PC-3 (cell line): ENCODE measurements at regions not wholly inside any gene's neighbourhood (a gene's known extent, or its start where the extent isn't known, plus 50 kb on each side); places are given as distances from the start of the nearest gene placed in this dataset.

Source experiments
- ATAC-seq: fragments of 200-7000 bp; cut with Tn5 transposase; 2 replicates; pipeline ENCODE4 v1.9.1; 2020; ENCODE audit warnings: mild to moderate bottlenecking, moderate library complexity
- BruUV-seq: library from RNA; stranded (reverse); fragments of 400-500 nt; replicated peaks from 2 replicates; lab custom pipeline; 2021; lab: Mats Ljungman, UMichigan
- CTCF ChIA-PET: fragments of 300-600 bp; sonication (Branson Sonifier 250); formaldehyde crosslinking; loops from one replicate; lab custom pipeline; 2022; ENCODE audit warnings: antibody characterized with exemption; lab: Charles Lee
- POLR2A ChIA-PET: fragments of 300-600 bp; sonication (Branson Sonifier 250); formaldehyde crosslinking; loops from one replicate; lab custom pipeline; 2022; ENCODE audit warnings: antibody characterized with exemption; ENCODE audit not compliant: unreplicated experiment; lab: Charles Lee
- DNase-seq: peaks from one replicate; pipeline ENCODE4 v3.0.0-alpha.2; 2015
- H2AFZ ChIP-seq: fragments of 300-600 bp; sonication (generic); 2 replicates; pipeline ENCODE4 v1.6.0; 2016; ENCODE audit warnings: antibody characterized with exemption, low read length
- H3F3A ChIP-seq: fragments of 300-600 bp; sonication (generic); one replicate; pipeline ENCODE4 v1.6.0; 2017; ENCODE audit warnings: antibody characterized with exemption, low read length, control low read depth, mild to moderate bottlenecking; ENCODE audit not compliant: unreplicated experiment
- H3K27ac ChIP-seq: fragments of 300-600 bp; sonication (generic); 2 replicates; pipeline ENCODE4 v1.5.1; 2016; ENCODE audit warnings: mild to moderate bottlenecking, low read length
- H3K27me3 ChIP-seq: fragments of 300-600 bp; sonication (generic); 2 replicates; pipeline ENCODE4 v1.6.1; 2016; ENCODE audit warnings: low read length, mixed read lengths
- H3K36me3 ChIP-seq: fragments of 300-600 bp; sonication (generic); 2 replicates; pipeline ENCODE4 v1.6.1; 2016; ENCODE audit warnings: low read depth, mixed run types, low read length, mixed read lengths
- H3K4me1 ChIP-seq: fragments of 300-600 bp; sonication (generic); 2 replicates; pipeline ENCODE4 v1.5.1; 2016; ENCODE audit warnings: low read length; ENCODE audit not compliant: insufficient read depth
- H3K4me2 ChIP-seq: fragments of 300-600 bp; sonication (generic); 2 replicates; pipeline ENCODE4 v1.6.0; 2016; ENCODE audit warnings: low read length
- H3K4me3 ChIP-seq: fragments of 300-600 bp; sonication (generic); 2 replicates; pipeline ENCODE4 v1.5.1; 2016; ENCODE audit warnings: mild to moderate bottlenecking, low read length, mixed read lengths
- H3K79me2 ChIP-seq: fragments of 300-600 bp; sonication (generic); 2 replicates; pipeline ENCODE4 v1.6.1; 2017; ENCODE audit warnings: low read length, mixed read lengths
- H3K9ac ChIP-seq: fragments of 300-600 bp; sonication (generic); 2 replicates; pipeline ENCODE4 v1.6.0; 2016; ENCODE audit warnings: mild to moderate bottlenecking, low read length
- H3K9me2 ChIP-seq: fragments of 300-600 bp; sonication (generic); replicated peaks from 2 replicates; pipeline ENCODE4 v1.6.1; 2016; ENCODE audit warnings: mixed run types, low read length, mixed read lengths
- H3K9me3 ChIP-seq: fragments of 300-600 bp; sonication (generic); 2 replicates; pipeline ENCODE4 v1.6.1; 2016; ENCODE audit warnings: low read length, mixed read lengths
- H4K20me1 ChIP-seq: fragments of 300-600 bp; sonication (generic); 2 replicates; pipeline ENCODE4 v1.6.1; 2016; ENCODE audit warnings: low read length, mixed read lengths
- EZH2 ChIP-seq: fragments of 300-600 bp; sonication (generic); IDR thresholded peaks from one replicate; pipeline ENCODE4 v1.6.1; 2017; ENCODE audit warnings: antibody characterized with exemption, mild to moderate bottlenecking, low read length; ENCODE audit not compliant: unreplicated experiment
- EZH2phosphoT487 ChIP-seq: fragments of 300-600 bp; sonication (generic); IDR thresholded peaks from 2 replicates; pipeline ENCODE4 v1.6.1; 2018; ENCODE audit warnings: mild to moderate bottlenecking, antibody characterized with exemption, low read length, borderline replicate concordance
- intact Hi-C: fragments of 100-400 bp; cut with micrococcal nuclease; formaldehyde crosslinking; loops from 2 replicates; pipeline ENCODE4 v1.9.0; 2023
- TF ChIP-seq, protein P1 (sequence below): fragments of 300-600 bp; sonication (generic); conservative IDR thresholded peaks from 2 replicates; pipeline ENCODE4 v1.5.1; 2017; ENCODE audit warnings: antibody characterized with exemption, low read depth, mild to moderate bottlenecking, low read length

DNA sequence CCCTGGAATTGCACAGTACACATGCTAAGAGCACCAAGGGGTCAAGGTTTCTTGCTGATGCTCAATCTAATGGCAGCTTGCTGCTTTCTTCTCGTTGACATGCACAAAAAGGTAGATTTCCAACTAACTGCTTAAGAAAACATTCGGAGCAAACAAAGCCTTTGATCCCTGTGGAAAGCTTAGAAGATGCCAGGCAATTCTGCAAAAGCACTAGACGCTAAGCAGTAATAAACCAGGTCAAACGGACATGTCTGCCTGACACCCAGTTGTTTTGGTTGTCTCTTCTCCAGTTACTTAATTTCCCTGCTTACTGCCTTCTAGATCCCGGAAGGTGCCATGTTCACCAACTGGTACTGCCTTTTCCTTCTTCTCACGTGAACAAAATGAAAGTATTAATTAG is 100.5 kb upstream of the TMCC3 start:
- ChIA-PET CTCF (no interaction called here), POLR2A (no interaction called here)
- no TSS peak for BruUV-seq

DNA sequence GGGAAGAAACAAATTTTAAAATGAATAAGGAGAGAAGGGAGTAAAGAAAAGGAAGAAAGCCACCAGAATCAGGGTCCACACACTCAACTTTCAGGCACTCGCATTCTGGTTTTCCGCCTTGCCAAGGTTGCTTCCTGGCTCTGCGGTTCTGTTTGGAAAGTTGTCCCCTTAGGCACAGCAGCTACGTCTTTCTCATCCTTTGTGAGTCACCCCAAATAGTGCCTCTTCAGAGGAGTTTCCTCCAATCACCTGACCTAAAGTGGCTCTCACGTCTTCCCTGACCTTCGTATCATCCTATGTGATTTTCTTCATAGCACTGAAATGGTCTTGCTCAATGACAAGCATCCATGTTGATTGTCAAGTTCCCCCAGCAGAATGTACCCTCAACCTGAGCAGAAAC is 99.5 kb upstream of the TMCC3 start:
- peaks cover 6% of the 10 kb centered on the region; the same call in 1 of the 2 replicates for H3K27me3 ChIP-seq
- H2AFZ ChIP-seq: no peak overlapping the region
- H3K27ac ChIP-seq: no peak overlapping the region
- H3K79me2 ChIP-seq: no peaks in the 10 kb centered on the region
- H4K20me1 ChIP-seq: no peaks in the 10 kb centered on the region
- H3K9me2 ChIP-seq: no peaks in the 10 kb centered on the region
- H3K36me3 ChIP-seq: no peaks in the 10 kb centered on the region
- DNase-seq: no peak
- intact Hi-C loops: no loop called here
- TF ChIP-seq EZH2phosphoT487: no peak
- no peak for TF ChIP-seq EZH2
- TF ChIP-seq, protein P1, sequence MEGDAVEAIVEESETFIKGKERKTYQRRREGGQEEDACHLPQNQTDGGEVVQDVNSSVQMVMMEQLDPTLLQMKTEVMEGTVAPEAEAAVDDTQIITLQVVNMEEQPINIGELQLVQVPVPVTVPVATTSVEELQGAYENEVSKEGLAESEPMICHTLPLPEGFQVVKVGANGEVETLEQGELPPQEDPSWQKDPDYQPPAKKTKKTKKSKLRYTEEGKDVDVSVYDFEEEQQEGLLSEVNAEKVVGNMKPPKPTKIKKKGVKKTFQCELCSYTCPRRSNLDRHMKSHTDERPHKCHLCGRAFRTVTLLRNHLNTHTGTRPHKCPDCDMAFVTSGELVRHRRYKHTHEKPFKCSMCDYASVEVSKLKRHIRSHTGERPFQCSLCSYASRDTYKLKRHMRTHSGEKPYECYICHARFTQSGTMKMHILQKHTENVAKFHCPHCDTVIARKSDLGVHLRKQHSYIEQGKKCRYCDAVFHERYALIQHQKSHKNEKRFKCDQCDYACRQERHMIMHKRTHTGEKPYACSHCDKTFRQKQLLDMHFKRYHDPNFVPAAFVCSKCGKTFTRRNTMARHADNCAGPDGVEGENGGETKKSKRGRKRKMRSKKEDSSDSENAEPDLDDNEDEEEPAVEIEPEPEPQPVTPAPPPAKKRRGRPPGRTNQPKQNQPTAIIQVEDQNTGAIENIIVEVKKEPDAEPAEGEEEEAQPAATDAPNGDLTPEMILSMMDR: no peak
- POLR2A ChIA-PET: no interaction called here
- no peak overlapping the region for H3K4me3 ChIP-seq
- H3K4me2 ChIP-seq: no peak overlapping the region
- ATAC-seq: no peak
- H3K9me3 ChIP-seq: no peaks in the 10 kb centered on the region
- no peaks in the 10 kb centered on the region for H3F3A ChIP-seq
- BruUV-seq: no TSS peak
- H3K9ac ChIP-seq: no peak overlapping the region
- CTCF ChIA-PET: no interaction called here
- H3K4me1 ChIP-seq: no peaks in the 10 kb centered on the region

More for the DNA sequence above, 100.5 kb upstream of the TMCC3 start:
- ATAC-seq: no peak
- Histone ChIP-seq H3K36me3 (no peaks in the 10 kb centered on the region), H3K4me2 (no peak overlapping the region), H3K9ac (no peak overlapping the region), H3K4me3 (no peak overlapping the region), H3K27me3 (no peaks in the 10 kb centered on the region), H3K27ac (no peak overlapping the region), H3K9me2 (no peaks in the 10 kb centered on the region), H3F3A (no peaks in the 10 kb centered on the region), H2AFZ (no peak overlapping the region), H4K20me1 (no peaks in the 10 kb centered on the region), H3K79me2 (no peaks in the 10 kb centered on the region), H3K4me1 (no peaks in the 10 kb centered on the region), H3K9me3 (no peaks in the 10 kb centered on the region)
- TF ChIP-seq EZH2phosphoT487 (no peak), EZH2 (no peak)
- TF ChIP-seq, protein P1: no peak
- DNase-seq: no peak
- intact Hi-C loops: no loop called here

DNA sequence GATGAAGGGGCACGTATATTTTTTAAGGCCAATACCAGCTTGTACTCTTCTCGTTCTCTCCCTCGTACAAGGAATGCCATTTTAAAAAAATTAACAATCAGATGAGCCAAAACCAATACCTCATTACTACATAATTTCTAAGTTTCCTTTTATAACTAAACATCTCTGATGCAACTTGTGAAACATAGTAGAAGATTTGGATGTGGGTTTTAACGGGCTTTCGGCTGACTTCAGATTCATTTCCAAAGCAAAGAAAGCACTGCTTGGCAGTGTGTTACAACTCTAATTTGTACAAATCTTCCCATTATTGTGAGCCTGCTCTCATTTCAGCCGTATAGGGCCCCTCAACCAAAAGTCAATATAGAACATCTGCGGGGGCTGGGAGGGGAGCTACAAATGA is 99.1 kb upstream of the TMCC3 start:
- Histone ChIP-seq H3K27ac (no peak overlapping the region), H3K79me2 (no peaks in the 10 kb centered on the region), H3K9me3 (no peaks in the 10 kb centered on the region), H2AFZ (no peak overlapping the region), H3F3A (no peaks in the 10 kb centered on the region), H3K4me2 (no peak overlapping the region), H3K9me2 (no peaks in the 10 kb centered on the region), H3K36me3 (no peaks in the 10 kb centered on the region), H3K4me1 (no peaks in the 10 kb centered on the region), H4K20me1 (no peaks in the 10 kb centered on the region), H3K9ac (no peak overlapping the region), H3K27me3 (peaks cover 10% of the 10 kb centered on the region; the same call in 1 of the 2 replicates), H3K4me3 (no peak overlapping the region)
- CTCF ChIA-PET: no interaction called here
- TF ChIP-seq, protein P1: no peak
- BruUV-seq: no TSS peak
- POLR2A ChIA-PET: no interaction called here
- intact Hi-C loops: no loop called here
- DNase-seq (no peak), ATAC-seq (no peak)
